Hindlimb muscle (tissue), 1 donor: ENCODE measurements at regions not wholly inside any gene's neighbourhood (a gene's known extent, or its start where the extent isn't known, plus 50 kb on each side); places are given as distances from the start of the nearest gene placed in this dataset.
"Not testable (repeated sequence)": the region's sequence is repeated elsewhere in the genome, so short reads cannot be mapped to it uniquely, and the experiment has no call there.

ENCODE experiments used
- DNase-seq: peaks from one replicate; pipeline ENCODE4 v3.0.0-alpha.2; 2013

GRCh38 chr21:32940079-32941014, 85.4 kb upstream of the OLIG2 start:
- peak; percentile 12 for DNase-seq

GRCh38 chr21:32941263-32941662, 84.5 kb upstream of the OLIG2 start:
- DNase-seq: no peak

GRCh38 chr21:32946654-32947053, 79.1 kb upstream of the OLIG2 start:
- no peak for DNase-seq

GRCh38 chr21:32947736-32948135, 78.0 kb upstream of the OLIG2 start:
- DNase-seq: no peak

GRCh38 chr21:32949701-32950100, 76.0 kb upstream of the OLIG2 start:
- DNase-seq: no peak

- DNase-seq: no peak
These were observed 74.7 kb upstream of the OLIG2 start for GRCh38 chr21:32951041-32951440.

GRCh38 chr21:32954353-32954752, 71.4 kb upstream of the OLIG2 start:
- no peak for DNase-seq

GRCh38 chr21:32955311-32956060, 70.2 kb upstream of the OLIG2 start:
- DNase-seq: no peak

GRCh38 chr21:32956061-32956656, 69.6 kb upstream of the OLIG2 start:
- no peak for DNase-seq

- DNase-seq: no peak
These were observed 68.2 kb upstream of the OLIG2 start for GRCh38 chr21:32957545-32957944.

- no peak for DNase-seq
These were observed 67.3 kb upstream of the OLIG2 start for GRCh38 chr21:32958288-32959002.

- DNase-seq: no peak
These were observed 63.5 kb upstream of the OLIG2 start for GRCh38 chr21:32962268-32962667.

GRCh38 chr21:32965129-32965680, 60.5 kb upstream of the OLIG2 start:
- no peak for DNase-seq

GRCh38 chr21:32966120-32966519, 59.6 kb upstream of the OLIG2 start:
- no peak for DNase-seq

GRCh38 chr21:32968103-32968502, 57.6 kb upstream of the OLIG2 start:
- not testable (repeated sequence) for DNase-seq

GRCh38 chr21:32974653-32975052, 51.1 kb upstream of the OLIG2 start:
- DNase-seq: no peak

- DNase-seq: no peak
These were observed 49.8 kb upstream of the OLIG2 start for GRCh38 chr21:32975811-32976431.
